22Rv1 (cell line): ENCODE measurements at regions not wholly inside any gene's neighbourhood (a gene's known extent, or its start where the extent isn't known, plus 50 kb on each side); places are given as distances from the start of the nearest gene placed in this dataset.

ENCODE experiments used
- ZFX ChIP-seq: fragments of 450-650 bp; IDR thresholded peaks from 2 replicates; pipeline ENCODE4 v1.6.1; 2017; ENCODE audit warnings: antibody characterized with exemption, borderline replicate concordance
- TF ChIP-seq, protein P1 (sequence below): fragments of 450-650 bp; IDR thresholded peaks from 2 replicates; pipeline ENCODE4 v1.5.1; 2017; ENCODE audit warnings: mild to moderate bottlenecking

DNA sequence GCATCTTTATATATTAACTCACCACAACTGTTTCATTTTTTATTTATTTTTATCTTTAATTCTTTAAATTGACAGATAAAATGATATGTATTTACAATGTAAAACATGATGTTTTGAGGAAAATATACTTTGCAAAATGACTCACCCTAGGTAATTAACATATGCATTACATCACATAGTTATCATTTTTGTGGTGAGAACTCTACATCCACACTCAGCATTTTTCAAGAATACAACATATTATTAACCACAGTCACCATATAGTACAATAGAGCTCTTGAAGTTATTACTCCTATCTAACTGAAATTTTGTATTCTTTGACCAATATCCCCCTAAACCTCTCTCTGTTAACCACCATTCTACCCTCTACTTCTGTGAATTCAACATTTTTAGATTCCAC lies 194.7 kb upstream of the KIF2B start:
- TF ChIP-seq, protein P1, sequence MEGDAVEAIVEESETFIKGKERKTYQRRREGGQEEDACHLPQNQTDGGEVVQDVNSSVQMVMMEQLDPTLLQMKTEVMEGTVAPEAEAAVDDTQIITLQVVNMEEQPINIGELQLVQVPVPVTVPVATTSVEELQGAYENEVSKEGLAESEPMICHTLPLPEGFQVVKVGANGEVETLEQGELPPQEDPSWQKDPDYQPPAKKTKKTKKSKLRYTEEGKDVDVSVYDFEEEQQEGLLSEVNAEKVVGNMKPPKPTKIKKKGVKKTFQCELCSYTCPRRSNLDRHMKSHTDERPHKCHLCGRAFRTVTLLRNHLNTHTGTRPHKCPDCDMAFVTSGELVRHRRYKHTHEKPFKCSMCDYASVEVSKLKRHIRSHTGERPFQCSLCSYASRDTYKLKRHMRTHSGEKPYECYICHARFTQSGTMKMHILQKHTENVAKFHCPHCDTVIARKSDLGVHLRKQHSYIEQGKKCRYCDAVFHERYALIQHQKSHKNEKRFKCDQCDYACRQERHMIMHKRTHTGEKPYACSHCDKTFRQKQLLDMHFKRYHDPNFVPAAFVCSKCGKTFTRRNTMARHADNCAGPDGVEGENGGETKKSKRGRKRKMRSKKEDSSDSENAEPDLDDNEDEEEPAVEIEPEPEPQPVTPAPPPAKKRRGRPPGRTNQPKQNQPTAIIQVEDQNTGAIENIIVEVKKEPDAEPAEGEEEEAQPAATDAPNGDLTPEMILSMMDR = no peak
- TF ChIP-seq ZFX = no peak
